HUDEP-2 (cell line): ENCODE measurements at regions not wholly inside any gene's neighbourhood (a gene's known extent, or its start where the extent isn't known, plus 50 kb on each side); places are given as distances from the start of the nearest gene placed in this dataset.
A peak's percentile ranks its signal among the peaks of the same experiment; 100 is the strongest.

Experiments
- DNase-seq, 76 experiments: peaks; one replicate each; lab custom pipeline; 2025; ENCODE audit not compliant: unreplicated experiment in 76 of 76; lab: John Stamatoyannopoulos, UW

DNA sequence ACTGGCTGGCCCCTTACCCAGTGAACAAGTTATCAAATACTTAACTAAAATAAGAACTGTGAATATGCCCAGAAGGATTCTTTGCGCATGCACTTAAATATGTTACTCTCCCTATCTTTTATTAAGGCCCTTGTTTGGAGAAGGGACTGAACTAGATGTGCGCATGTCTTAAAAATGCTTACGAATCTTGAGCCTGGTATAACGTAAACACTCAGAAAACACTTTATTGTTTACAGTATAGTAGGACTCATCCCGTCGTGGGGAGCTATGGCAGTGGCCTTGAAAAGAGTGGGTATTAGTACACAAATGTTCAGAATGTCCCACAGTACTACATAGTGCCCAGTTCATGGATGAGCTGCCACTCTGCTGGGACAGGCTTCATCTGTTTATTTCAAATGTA is 75.9 kb upstream of the MAP4K3 start:
- no peak for DNase-seq

DNA sequence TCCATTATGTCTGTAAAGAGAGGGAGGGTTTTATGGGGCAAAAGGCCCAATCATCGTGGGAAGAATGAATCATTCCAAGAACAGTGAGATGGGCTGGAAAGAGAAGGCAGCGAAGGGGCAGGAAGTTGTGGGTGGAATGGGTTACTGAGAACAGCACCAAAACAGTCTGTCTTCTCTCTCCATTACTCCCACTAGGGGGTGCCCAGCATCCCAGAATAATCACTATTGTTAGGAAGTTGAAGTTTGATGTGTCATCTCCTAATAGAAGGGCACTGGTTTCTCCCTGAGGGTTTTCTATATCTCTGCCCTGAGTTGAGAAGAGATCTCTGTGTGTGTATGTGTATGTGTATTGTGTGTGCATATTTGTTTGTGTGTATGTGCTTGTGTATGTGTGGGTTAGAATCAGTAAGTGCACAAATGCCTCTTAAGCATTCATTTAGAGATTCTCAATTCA is 76.6 kb upstream of the MAP4K3 start:
- peak in 56 of 76 experiments; percentile 2 to 73 (median 34) for DNase-seq

DNA sequence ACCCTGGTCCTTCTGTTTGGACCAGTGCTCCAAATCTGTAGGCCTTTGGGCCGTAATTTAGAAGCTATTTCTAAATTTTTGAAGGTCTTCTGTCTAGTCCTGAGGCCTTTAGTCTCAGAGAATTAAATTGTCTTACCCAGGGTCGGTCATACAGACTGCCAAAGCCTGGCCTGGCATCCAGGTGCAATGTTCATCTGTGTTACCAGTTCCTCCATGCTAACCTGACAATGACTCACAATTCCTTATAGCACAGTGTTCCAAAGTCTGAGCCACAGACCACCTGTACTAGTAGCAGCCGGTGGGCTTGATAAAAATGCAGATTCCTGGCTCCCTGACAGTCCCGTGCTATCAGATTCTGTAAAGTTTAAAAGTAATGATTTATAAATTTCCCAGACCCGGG is 77.7 kb upstream of the MAP4K3 start:
- no peak for DNase-seq

DNA sequence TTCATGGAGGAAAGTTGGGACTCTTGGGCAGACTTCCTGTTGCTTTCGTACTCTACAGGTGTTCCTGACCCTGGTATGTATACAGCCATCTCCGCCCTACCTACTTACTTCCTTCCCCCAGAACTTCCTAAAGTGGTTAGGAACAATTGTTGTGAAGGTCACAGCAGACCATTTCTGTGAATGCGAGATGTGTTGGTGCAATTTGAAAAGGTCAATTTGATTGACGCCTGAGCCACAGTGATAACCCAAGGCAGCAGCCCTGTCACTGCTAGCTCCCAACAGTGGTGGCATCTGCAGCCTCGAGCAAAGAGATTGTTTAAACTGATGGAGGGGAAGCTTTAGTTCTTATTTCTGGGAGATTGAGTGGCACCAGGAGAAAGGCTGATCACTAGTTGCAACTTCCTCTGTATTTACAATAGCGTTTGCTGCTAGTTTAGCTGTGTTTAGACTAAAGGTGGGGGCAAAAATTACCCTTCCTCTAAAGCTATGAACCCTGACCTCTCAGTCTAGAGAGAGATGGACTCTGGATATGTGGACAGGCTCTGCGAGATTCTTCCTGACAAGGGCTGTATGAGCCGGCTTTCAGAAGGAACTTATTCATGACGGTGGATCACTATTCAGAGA is 78.3 kb upstream of the MAP4K3 start:
- no peak for DNase-seq

DNA sequence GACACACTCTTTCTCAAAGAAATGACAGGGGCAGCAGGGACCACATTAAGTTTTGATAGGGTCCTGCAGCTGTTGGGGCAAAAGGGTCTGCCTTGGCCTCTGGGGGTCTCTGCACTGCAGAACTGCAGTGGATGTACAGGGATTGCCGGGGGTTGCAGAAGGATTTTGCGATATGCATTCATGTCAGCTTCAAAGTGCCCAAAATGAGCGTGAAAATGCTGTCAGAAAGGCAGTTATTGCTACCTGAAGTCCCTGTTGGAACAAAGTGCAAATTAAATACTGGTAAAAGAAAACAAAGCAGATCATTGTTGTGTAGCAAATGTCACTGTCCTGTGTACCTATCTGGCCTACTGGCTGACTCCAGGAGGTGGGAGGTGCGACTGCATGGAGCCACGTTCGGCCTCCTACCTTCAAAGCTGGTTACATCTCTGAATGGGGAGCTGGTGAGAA is 78.8 kb upstream of the MAP4K3 start:
- no peak for DNase-seq

DNA sequence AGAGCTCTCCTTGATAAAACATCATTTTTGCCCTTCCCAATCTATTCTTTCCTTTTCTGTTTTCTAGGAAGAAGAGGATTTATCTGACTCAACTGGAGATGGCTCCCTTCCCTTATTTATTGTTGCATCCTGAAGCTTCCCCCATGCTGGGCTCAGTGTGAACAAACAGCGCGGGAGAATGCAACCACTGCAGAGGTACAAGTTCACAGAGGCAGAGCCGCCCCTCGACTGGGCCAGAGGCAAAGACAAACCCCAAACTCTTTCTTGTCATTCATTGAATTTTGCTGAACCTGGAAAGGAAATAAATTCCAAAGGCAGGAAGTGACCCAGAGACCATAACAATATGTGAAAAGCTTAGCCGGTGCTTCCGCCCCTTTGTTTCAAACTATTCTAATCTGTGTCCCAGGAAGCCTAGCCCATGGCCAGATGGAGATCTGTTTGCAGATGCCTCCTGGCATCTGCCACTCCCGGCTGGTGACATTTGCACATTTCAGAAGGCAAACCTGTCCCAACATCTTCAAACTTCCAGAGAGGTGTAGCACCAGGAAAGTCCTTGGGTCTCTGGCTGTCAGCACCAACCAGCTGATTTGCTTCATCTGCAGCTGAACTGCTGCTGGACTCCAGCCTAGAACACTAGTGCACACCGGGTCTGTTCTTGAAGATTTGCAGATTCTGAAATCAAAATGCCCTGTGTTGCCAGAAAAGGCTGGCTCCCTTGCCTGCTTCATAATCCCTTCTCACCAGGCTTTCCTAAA is 79.4 kb upstream of the MAP4K3 start:
- no peak for DNase-seq

DNA sequence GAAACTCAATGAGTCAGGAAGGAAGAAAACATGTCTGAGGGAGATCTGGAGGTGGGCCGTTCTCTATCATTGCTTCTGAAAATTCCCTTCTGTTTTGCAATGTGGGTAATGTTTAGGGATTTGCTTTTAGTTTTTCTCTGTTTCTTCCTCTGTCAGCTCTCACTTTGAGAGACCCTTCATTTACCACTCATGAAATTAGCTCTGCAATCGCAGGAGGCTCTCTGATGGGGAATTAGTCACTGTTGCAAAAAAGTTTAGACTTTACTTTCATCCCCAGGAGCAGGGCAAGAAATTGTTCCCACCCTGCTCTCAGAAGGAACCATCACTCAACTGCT is 80.0 kb upstream of the MAP4K3 start:
- DNase-seq, result no peak

DNA sequence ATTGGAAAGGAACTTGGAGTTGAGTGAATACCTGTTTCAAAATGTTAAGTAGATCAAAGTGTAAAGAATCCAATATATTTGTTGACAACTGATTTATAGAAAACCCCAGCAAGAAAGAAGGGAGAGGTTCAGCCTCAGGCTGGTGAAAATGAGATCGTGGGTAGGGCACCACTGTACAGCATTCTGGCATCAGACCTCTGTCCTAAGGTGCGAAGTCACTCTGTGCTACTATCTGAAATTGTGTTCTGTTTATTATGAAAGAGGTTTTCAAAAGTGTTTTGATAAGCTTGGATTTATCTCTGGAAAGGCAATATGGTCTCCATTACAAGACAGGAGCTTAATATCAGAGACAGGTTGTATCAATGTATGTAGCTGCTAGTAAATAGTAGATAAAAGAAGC is 80.5 kb upstream of the MAP4K3 start:
- no peak for DNase-seq

DNA sequence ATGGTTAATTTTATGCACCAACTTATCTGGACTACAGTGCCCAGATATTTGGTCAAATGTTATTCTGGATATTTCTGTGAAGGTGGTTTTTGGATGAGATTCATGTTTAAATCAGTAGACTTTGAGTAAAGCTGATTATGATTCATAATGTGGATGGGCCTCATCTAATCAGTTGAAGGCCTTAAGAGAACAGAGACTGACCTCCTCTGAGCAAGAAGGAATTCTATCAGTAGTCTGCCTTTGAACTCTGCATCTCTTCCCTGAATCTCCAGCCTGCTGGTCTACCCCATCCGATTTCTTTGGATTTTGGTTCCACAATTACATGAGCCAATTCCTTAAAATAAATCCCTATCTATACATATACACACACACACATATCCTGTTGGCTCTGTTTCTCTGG is 82.8 kb upstream of the MAP4K3 start:
- DNase-seq, result no peak

DNA sequence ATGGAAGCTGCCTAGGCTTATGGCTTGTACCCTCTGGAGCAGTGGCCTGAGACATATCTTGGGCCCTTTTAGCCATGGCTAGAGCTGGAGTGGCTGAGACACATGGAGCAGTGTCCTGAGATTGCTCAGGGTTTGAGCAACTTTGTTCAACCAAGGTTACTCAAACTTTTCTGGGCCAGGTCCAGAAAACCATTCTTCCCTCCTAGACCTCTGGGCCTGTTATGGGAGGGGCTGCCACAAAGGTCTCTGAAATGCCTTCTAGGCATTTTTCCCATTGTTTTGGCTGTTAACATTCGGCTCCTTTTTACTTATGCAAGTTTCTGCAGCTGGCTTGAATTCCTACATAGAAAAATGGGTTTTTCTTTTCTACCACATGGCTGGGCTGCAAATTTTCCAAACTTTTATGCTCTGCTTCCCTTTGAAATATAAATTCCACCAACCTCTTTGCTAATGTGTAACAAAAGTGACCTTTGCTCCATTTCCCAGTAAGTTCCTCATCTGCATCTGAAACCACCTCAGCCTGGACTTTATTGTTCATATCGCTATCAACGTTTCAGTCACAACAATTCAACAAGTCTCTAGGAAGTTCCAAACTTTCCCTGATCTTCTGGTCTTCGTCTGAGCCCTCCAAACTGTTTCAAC is 84.9 kb upstream of the MAP4K3 start:
- no peak for DNase-seq

DNA sequence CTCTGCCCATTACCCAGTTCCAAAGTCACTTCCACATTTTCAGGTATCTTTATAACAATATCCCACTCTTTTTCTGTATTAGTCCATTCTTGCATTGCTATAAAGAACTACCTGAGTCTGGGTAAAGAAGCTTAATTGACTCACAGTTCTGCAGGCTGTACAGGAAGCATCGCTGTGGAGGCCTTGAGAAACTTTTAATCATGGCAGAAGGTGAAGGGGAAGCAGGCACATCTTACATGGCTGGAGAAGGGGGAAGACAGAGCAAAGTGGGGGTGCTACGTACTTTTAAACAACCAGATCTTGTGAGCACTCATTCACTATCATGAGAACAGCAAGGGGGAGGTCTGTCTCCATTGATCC is 85.4 kb upstream of the MAP4K3 start:
- no peak for DNase-seq

DNA sequence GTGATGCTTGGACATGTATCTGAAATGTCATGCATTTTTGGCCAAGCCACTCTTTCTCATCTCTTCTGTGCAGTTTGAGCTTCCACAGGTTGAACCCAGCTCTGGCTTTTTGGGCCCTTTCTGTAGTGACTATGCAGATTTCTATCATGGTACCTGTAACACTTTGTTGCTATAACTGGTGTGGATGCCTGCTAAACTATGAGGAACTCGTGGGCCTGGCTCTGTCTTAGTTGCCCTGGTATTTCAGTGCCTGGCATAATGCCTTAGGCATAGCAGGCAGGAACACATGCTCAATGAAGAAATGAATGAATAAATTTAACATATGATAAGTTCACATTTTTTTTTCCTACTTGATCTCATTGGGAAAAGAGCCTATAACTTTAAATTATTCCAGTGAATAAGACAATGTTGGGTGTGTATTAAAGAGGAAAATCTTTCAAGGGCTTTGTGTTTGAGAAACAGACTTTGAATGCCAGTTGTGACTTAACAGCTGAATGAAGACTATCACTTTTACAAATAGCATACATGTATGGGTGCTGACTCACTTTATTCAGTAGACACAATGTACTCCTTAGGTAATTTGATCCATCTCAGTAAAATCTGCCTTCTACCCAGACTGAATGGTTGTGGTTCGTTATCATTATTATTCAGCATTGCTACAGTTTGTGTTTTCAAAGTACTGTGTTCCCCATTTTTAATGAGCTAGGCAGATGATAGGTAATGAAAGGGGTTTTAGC is 86.4 kb upstream of the MAP4K3 start:
- DNase-seq, result no peak

DNA sequence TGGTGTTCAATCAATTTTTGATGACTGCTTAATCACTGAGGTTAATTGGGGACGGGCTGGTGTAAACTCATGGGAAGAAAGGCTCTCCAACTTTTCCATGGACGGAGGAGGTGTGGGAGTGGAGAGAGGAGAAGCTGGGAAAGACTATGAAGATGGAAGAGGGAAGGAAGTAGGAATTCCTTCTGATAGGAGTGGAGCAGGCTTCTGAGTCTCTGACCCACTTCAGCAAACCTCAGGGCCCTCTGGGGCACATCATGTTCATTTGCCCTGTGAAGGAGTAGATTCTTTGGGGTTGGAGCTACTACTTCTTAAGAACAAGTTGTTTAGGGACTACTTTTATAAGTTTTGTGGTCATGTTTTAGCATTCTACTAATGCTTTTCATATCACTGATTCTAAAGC is 87.0 kb upstream of the MAP4K3 start:
- DNase-seq, result no peak

DNA sequence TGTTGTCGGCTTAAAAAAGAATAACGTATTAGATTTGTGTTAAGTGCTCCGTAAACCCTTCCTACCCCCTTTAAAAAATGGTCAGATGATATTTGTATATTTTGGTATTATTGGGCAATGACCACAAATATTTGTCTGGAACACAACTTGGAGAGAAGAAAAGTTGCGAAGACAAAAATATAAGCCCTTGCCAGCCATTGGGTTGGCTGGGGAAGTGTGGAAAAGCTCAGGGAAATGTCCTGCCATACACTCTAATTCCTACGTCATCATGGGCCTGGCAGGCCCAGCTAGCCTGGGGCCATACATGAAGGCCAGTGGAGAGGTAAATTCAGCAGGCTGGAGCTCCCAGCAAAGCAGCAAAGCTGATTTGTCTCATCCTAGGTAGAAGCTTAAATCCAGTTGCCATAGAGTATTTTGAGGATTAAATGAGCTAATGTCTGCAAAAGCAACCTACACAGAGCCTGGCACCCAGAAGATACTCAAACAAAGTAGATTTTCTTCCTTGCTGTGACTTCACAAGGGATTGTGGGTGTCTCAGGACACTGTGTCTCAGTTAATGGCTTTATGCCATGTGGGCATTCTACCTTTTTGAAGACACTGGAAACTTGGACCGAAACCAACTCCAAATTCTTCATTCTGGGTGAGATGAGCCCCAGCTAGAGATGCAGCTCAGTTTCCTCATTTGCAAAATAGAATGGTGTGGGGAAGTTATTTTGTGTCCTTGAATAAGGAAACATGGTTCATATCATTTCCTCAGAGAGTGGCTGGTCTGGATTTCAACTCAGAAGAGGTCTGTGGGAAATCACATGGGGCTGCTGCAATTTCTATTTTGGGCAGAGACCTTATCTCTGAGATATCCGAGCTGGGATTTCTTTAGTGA is 87.9 kb upstream of the MAP4K3 start:
- DNase-seq, result no peak

DNA sequence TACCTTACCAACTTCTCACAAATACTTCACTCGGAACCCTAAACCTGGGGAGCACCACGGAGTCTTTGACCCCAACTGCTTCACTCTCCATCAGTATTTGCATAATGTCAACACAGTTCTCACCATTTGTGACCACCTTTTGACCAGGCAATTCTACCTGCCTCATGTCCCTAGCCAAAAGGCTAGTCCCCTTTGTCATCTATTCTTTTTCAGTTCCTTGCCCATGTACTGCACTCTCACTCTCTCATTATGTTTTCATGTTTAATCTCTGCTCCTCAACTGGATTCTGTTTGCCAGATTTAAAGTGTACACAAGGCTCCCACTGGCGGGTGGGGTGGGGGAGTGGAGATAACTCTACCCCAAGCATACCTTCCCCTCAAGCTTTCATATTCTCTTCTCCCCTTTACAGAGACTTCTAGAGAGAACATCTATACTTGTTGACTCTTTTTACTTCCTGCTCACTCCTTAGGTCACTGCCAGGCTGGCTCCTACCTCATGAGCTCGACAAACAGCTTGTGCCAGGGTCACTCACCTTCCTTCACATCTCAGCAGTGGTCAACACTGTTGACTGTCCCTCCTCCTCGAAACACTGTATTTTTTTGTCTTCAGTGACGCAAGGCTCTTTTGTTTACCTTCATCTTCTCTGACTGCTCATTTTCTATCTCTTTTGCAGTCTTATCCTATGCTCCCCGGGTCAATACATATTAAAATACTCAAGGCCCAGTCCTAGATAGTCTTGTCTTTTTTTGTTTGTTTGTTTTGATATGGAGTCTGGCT is 88.7 kb upstream of the MAP4K3 start:
- no peak for DNase-seq

DNA sequence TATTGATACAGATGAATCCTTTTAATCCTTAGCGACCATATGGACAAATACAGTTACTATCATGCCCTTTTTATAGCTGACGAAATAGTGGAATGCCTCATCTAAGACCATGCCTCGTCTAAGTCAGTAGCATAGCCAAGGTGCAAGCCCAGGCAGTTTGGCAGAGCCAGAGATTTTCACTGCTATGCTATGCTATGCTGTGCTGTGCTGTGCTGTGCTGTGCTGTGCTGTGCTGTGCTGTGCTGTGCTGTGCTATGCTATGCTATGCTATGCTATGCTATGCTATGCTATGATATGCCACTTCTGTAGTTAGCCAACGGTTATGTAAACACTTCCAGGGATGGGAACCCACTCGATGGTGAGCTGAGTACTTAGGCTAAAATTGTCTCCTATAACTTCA is 91.6 kb upstream of the MAP4K3 start:
- no peak for DNase-seq

DNA sequence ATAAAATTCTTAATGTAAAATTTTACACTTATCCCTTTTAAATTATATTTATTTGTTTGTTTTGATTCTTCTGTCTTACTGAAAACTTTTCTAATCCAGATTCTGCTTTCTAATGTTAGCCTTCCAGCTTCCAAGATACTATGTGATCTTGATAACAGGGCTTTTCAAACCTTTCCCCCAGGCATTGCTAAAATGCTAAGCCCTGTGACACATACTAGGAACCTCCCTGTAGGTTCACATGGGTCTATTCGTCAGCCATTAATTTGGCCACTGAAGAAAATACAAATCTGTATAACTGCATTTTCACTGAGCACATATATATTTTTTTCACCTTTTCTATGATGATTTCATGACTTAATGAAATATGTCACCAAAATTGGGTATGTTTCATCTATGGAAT is 92.8 kb upstream of the MAP4K3 start:
- DNase-seq, result no peak

DNA sequence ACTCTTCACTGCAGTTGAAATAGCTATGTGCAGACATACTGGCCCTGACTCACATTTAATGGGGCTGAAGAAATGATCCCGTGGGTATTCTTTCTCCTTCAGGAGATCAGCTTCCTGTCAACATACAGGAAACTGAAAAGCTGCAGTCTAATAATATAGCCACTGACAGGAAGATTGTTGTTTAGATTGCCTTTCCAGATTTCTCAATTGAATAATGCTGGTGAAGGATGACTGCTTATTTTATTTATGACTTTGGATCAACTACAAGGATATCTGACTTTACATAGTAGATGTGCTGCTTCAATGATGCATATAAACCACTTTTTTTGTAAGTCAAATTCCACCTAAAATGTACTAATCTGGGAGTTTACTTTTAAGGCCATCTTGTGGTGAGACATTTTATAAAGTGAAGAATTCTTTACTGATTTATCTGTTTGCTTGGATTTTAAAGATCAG is 93.4 kb upstream of the MAP4K3 start:
- DNase-seq, result no peak

DNA sequence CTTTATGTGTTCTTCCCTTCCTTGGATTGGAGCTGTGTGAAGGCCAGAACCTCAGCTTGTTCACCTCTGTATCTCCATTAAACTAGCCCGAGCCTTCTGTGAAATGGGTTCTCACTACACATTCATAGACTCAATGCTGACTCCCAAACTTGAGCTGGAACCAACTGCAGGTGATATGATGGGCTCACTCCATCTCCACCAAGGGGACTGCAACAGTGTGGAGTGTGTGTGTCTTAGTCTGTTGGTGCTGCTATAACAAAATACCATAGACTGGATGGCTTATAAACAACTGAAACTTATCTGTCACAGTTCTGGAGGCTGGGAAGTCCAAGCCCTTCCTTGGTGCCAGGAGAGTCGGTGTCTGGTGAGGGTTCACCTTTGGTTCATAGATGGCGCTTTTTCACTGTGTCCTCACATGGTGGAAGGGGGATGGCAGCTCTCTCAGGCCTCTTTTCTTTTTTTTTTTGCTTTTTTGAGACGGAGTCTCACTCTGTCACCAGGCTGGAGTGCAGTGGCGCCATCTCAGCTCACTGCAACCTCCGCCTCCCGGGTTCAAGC is 94.2 kb upstream of the MAP4K3 start:
- DNase-seq, result no peak
